ENCODE measurements at regions not wholly inside any gene's neighbourhood (a gene's known extent, or its start where the extent isn't known, plus 50 kb on each side); places are given as distances from the start of the nearest gene placed in this dataset.

DNA sequence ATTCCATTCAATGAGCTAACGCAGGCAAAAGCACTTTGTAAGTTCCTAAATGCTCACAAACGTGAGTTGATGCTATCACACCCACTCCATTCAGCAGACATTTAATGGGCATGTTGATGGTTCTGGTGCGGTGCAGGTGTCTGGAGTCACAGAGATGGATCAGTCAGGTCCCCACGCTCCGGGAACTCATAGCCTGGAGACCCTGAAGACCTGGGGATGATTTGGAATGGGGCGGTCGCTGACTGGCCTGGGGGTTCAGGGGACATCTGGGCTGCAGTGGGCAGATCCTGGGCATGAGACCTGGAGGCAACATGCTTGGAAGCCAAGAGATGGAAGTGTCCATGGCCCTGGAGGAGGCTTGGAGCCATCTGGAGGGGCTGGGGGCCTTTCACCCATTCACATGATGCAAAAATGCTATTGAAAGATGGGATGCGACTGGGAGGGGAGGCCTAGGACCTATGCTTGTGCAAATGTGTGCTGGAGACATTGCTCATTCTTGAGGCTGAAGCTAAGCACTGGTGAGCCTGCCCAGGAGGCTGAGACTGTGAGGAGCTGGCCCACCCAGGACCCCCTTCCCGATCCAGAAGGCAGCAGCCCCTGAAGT lies 522.6 kb downstream of the GLRX3 start:
- TF ChIP-seq, protein P1, sequence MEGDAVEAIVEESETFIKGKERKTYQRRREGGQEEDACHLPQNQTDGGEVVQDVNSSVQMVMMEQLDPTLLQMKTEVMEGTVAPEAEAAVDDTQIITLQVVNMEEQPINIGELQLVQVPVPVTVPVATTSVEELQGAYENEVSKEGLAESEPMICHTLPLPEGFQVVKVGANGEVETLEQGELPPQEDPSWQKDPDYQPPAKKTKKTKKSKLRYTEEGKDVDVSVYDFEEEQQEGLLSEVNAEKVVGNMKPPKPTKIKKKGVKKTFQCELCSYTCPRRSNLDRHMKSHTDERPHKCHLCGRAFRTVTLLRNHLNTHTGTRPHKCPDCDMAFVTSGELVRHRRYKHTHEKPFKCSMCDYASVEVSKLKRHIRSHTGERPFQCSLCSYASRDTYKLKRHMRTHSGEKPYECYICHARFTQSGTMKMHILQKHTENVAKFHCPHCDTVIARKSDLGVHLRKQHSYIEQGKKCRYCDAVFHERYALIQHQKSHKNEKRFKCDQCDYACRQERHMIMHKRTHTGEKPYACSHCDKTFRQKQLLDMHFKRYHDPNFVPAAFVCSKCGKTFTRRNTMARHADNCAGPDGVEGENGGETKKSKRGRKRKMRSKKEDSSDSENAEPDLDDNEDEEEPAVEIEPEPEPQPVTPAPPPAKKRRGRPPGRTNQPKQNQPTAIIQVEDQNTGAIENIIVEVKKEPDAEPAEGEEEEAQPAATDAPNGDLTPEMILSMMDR (IDR thresholded peaks at IDR 0.05 in 8 of 11, conservative IDR thresholded peaks at IDR 0.05 in 3 of 11), result no peak
- TF ChIP-seq POLR2AphosphoS5 (IDR thresholded peaks at IDR 0.05), result no peak
